NAMALWA (cell line): ENCODE measurements at regions not wholly inside any gene's neighbourhood (a gene's known extent, or its start where the extent isn't known, plus 50 kb on each side); places are given as distances from the start of the nearest gene placed in this dataset.
"Not testable (repeated sequence)": the region's sequence is repeated elsewhere in the genome, so short reads cannot be mapped to it uniquely, and the experiment has no call there.

ENCODE experiments used
- DNase-seq: peaks from one replicate; pipeline ENCODE4 v3.0.0-alpha.2; 2015; ENCODE audit warnings: low spot score

- no peak for DNase-seq
Observed at GRCh38 chr5:27482663-27483062, 444.3 kb upstream of the CDH9 start.

GRCh38 chr5:27479859-27480258 lies 441.5 kb upstream of the CDH9 start:
- no peak for DNase-seq

- no peak for DNase-seq
Observed at GRCh38 chr5:27477550-27477949, 439.2 kb upstream of the CDH9 start.

- no peak for DNase-seq
Observed at GRCh38 chr5:27476356-27476988, 438.1 kb upstream of the CDH9 start.

GRCh38 chr5:27475063-27475462 lies 436.7 kb upstream of the CDH9 start:
- DNase-seq, result no peak

- no peak for DNase-seq
Observed at GRCh38 chr5:27474395-27474794, 436.0 kb upstream of the CDH9 start.

GRCh38 chr5:27474047-27474309 lies 435.6 kb upstream of the CDH9 start:
- no peak for DNase-seq

GRCh38 chr5:27473307-27474046 lies 435.1 kb upstream of the CDH9 start:
- no peak for DNase-seq

GRCh38 chr5:27472871-27473270 lies 434.5 kb upstream of the CDH9 start:
- no peak for DNase-seq

- peak; percentile 67 for DNase-seq
Observed at GRCh38 chr5:27472000-27472763, 433.8 kb upstream of the CDH9 start.

- no peak for DNase-seq
Observed at GRCh38 chr5:27466959-27467358, 428.6 kb upstream of the CDH9 start.

GRCh38 chr5:27465140-27465539 lies 426.8 kb upstream of the CDH9 start:
- no peak for DNase-seq

GRCh38 chr5:27463446-27464149 lies 425.2 kb upstream of the CDH9 start:
- DNase-seq, result no peak

GRCh38 chr5:27462936-27463335 lies 424.6 kb upstream of the CDH9 start:
- no peak for DNase-seq

GRCh38 chr5:27458287-27458686 lies 419.9 kb upstream of the CDH9 start:
- DNase-seq, result no peak

- no peak for DNase-seq
Observed at GRCh38 chr5:27451377-27451776, 413.0 kb upstream of the CDH9 start.

- no peak for DNase-seq
Observed at GRCh38 chr5:27450607-27451006, 412.2 kb upstream of the CDH9 start.

GRCh38 chr5:27439383-27439782 lies 401.0 kb upstream of the CDH9 start:
- DNase-seq, result not testable (repeated sequence)

GRCh38 chr5:27437594-27438200 lies 399.3 kb upstream of the CDH9 start:
- DNase-seq, result no peak

- DNase-seq, result no peak
Observed at GRCh38 chr5:27434335-27434734, 395.9 kb upstream of the CDH9 start.

GRCh38 chr5:27414099-27414498 lies 375.7 kb upstream of the CDH9 start:
- DNase-seq, result no peak

- DNase-seq, result no peak
Observed at GRCh38 chr5:27412384-27412783, 374.0 kb upstream of the CDH9 start.
